ENCODE measurements at regions not wholly inside any gene's neighbourhood (a gene's known extent, or its start where the extent isn't known, plus 50 kb on each side); places are given as distances from the start of the nearest gene placed in this dataset.

- no peak overlapping the region for H3K4me3 ChIP-seq (ENCODE audit: low read depth, low read length)
- no peak for TF ChIP-seq CTCF (IDR thresholded peaks at IDR 0.05; ENCODE audit: insufficient read depth, low read depth, low read length, missing control alignments)
- DNase-seq (ENCODE audit: low read depth), result no peak
Measured at GRCh38 chr11:70490723-70491558, 92.6 kb downstream of the CTTN start.

- no peak for TF ChIP-seq CTCF (IDR thresholded peaks at IDR 0.05; ENCODE audit: insufficient read depth, low read depth, low read length, missing control alignments)
- H3K4me3 ChIP-seq (ENCODE audit: low read depth, low read length), result no peak overlapping the region
- no peak for DNase-seq (ENCODE audit: low read depth)
Measured at GRCh38 chr11:70491696-70492472, 93.6 kb downstream of the CTTN start.

DNA sequence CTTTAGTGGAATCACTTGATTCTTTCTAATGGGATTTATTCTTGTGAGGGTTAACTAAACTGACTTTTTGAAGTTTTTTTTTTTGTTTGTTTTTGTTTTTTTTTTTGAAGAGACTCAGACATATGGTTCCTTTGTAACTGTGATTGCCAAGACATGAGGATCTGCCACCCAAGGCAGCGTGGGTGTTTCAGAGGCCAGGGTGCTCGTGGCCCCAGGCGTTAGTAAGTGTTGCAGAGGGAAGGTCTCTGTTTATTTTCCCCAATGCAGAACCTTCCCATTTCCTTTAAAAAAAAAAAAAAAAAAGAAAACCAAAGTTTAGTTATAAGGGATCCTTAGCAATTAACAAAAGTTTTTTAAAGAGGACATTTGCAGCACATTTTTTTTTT, 94.8 kb downstream of the CTTN start:
- no peak for TF ChIP-seq CTCF (IDR thresholded peaks at IDR 0.05; ENCODE audit: insufficient read depth, low read depth, low read length, missing control alignments)
- H3K4me3 ChIP-seq (ENCODE audit: low read depth, low read length), result no peak overlapping the region
- no peak for DNase-seq (ENCODE audit: low read depth)

GRCh38 chr11:70493891-70494290, 95.6 kb downstream of the CTTN start:
- no peak for TF ChIP-seq CTCF (IDR thresholded peaks at IDR 0.05; ENCODE audit: insufficient read depth, low read depth, low read length, missing control alignments)
- DNase-seq (ENCODE audit: low read depth), result no peak
- no peak overlapping the region for H3K4me3 ChIP-seq (ENCODE audit: low read depth, low read length)

DNA sequence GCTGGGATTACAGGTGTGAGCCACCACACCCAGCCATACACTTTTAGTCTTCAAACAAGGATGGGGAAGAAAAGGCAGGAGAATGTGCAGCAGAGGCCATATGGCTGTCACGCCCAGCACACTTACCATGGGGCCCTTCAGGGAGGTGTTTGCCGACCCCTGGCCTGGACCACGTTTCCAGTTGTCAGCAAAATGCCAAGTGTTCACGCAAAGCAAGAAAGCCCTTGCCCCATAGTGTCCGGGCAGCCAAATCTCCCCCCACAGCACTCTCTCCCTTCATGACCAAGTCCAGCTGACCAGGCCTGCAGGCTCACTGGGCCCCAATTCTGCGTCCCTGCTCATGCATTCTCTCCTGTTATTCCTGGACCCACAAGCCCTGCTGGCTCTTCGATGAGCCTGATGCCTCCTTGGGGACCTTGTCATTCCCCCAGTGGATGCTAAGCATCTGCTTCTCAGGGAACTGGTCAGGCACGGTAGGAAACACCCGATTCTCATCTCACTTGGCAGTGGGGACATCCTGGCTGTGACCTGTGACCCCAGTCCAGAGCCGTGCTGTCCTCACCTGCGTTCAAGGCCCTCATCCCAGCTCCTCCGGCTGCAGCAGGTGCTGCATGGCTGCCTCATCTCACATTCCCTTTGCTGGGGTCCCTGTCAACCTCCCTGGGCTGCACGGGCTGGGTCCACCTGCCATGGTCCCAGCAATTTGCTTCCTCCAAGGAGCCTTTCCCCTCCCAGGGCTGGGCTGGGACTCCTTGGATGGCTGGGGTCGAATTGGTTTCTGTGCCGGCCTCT, 96.4 kb downstream of the CTTN start:
- no peak overlapping the region for H3K4me3 ChIP-seq (ENCODE audit: low read depth, low read length)
- TF ChIP-seq CTCF (IDR thresholded peaks at IDR 0.05; ENCODE audit: insufficient read depth, low read depth, low read length, missing control alignments), result no peak
- DNase-seq (ENCODE audit: low read depth), result no peak

DNA sequence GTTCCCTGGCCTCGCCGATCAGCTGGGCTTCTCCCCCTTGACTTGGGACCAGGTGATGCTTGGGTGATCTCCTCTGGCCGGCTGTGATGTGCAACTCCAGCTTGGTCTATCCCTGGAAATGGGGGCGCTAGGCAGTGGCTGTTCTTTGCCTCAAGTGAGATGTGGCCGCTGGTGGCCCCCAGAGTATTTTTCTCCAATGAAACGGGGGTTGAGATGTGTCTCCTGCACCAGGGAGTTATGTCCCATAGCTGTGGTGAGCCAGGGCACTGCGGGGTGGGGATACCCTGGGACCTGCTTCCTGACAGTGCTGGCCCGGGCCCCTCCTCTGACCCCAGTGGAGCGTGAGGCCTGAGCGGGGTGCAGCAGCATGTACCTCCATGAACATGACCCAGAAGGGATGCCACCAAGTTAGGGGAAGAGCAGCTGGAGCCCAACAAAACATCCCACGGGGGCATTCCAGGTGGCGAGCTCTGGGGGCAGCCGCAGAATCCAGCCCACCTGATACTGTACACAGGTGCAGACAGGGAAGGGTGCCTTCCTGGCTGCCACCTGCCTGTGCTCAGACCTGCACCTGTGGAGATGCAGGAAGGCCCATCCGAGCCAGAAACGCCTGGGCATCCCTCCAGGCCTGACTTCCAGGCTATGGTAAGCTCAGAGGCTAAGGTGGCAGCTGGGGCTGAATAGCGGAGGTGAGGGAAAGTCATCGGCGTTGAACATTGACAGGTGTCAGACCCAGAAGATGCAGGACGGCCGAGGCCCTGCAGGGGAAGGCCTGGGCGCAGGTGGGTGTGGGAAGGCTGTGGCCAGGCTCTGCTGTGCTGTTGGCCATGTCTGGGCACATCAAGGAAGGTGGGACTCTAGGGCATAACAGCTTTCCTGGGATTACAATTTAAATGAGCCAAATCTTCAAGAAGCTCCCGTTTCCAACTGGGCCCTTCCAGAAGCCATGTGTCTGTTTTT, 97.3 kb downstream of the CTTN start:
- H3K4me3 ChIP-seq (ENCODE audit: low read depth, low read length), result no peak overlapping the region
- TF ChIP-seq CTCF (IDR thresholded peaks at IDR 0.05; ENCODE audit: insufficient read depth, low read depth, low read length, missing control alignments), result no peak
- DNase-seq (ENCODE audit: low read depth), result no peak

Measured in GM12865 (cell line).